ENCODE measurements at regions not wholly inside any gene's neighbourhood (a gene's known extent, or its start where the extent isn't known, plus 50 kb on each side); places are given as distances from the start of the nearest gene placed in this dataset.

DNA sequence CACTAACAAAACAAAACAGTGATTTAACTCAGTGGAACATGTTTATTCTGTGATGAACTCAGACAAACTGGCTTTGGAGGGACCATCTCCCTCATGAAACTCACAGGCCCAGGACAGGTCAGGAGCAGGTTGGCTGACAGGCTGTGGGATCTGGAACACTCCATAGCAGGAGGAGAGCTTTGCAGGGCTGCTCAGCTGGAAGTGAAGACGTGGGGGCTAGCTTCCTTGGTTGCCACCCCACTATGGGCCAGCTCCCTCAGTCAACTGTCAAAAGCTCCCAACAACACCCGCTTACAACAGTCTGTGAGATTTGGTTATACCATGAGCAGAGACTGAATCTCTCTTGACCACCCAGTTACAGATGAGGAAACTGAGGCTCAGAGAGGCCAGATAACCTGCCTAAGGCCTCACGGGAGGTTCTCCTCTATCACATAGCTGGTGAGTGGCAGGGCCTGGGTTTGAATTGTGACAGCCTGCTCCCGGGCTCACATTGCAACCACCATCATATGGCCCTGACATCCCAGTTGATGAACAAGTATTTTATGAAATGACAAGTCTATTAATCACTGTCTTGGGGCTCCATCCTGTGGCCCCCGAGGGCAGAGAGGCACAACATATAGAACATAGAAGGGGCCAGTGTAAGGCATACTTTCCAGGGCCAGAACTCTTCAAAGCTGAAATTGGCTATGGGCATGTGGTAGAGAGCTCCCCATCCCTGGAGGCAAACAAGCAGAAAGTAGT is 473.4 kb downstream of the MN1 start:
- no peak for DNase-seq

GRCh38 chr22:27329131-27329850 is 472.3 kb downstream of the MN1 start:
- no peak for DNase-seq

DNA sequence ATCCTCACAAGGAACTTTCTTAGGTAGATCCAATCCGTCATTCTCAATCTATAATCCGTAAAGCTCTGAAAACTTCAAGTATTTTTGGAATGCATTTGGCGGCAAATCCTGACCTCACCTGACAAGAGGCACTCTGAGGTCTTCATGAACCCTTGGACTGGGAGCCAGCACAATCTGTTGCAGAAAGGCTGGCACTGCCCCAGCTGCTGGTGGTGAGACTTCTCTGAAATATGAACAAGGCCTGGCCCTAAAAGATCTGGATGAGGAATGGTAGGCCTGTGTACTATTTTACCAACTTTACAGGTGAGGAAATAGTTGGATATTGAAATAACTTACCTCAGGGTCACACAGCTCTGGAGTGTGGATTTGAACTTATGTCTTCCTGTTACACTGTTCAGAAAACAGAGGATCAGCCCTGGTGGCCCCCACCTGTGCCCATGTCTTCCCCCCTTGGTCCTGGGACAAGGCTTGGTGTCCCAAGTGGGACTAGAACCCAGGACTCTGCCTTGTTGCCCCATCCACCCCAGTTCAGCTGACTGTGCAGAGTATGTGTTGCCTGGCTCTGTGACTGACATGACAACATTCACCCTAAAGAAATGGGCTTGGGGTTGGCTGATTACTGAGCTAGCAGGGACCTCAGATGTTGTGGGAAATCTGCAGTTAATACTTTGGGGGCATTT is 471.4 kb downstream of the MN1 start:
- no peak for DNase-seq

DNA sequence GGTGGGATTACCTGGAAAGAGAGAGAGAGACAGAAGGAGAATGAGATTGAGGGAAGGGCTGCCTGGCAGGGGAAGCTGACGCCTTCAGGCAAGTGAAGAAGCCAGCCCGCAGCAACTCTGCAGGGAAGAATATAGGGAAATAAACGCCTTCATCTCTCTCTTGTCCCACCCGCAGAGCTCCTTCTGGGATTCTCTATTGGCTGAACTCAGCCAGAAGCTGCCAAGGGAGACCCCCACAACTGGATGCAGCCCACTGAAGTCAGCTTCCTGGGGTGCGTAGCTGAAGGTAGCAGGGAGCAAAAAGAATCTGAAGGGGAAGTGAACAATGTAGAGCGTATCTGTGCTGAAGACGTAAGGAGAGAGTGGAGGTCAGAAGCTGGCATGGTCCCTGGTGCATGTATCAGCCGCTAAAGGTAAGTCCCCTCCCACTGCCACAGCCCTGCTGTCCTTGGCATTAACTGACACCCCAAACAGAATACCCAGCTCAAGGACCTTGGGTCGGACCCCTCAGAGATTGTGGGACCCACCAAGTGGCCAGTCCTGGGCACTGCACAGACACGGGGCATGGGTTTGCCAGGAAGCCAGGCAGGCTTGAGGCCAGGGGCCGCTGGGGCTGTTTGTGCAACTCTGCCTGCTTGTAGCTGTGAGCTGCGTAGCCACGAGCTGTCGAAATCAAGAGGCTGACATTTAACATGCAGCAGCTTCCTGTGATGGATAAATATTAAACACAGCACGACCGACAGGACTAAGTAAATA is 469.9 kb downstream of the MN1 start:
- DNase-seq, result no peak

DNA sequence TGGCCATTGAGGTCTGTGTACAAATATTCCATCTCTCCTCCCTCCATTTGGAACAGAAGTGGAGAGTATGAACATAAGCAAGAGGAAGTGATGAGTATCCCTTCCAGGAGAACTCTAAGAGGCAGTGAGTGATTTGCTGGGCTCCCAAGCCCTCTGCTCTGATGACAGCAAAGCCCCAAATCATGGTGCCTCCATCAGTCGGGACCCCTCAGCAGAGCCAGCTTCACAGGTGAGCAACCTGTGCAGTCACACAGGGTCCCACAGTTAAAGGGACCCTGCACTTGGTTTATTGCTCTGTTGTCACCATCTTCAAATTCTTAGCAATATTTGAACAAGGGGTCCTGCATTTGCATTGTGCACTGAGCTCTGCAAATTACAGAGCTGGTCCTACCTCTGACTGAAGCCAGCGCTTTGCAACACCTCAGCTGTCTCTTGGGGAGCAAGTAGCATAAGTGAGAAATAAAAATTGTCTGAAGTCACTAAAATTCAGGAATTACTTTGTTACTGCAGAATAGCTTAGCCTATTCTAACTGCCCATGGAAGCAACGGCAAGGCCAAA is 466.4 kb downstream of the MN1 start:
- no peak for DNase-seq

DNA sequence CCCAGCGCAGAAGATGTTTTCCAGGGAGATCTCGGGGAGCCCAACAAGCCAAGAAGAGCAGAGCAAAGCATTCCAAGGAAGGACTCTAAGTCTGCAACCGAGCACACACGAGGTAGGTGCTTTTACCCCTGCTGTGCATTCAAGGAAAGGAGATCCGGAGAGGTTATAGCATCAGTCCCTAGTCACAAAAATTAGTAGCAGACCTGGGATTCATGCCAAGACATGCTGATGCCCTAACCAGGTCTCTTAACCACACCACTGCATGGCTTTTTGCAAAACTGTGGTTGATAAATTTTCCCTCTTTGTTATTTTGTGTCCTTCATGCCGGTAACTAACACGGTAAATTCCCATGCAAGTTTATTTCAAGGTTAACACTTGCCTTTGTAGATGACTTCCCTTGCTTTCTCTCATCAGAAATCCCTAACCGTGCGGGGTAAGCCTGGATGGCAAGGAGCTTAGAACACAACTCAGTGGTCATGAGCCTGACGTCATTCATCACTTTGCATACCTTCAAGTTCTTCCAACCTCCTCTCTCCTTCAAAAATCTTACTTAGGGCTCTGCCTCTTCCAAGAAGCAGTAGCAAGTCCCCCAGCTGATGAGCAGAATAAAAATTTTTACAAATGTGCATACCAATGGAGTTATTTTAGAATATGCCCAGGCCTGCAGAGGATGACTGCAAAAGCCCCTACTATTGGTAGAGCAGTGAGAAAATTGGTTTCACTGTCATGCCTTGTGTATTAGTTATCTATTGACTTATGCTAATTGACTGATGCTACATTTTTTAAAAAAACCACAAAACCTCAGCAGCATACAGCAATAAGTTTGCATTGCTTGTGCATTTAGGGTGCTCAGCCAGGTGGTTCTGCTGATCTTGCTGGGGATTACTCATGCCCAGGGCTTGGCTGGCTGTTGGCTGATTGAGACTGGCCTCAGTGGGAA is 465.1 kb downstream of the MN1 start:
- no peak for DNase-seq

GRCh38 chr22:27337676-27338075 is 463.9 kb downstream of the MN1 start:
- DNase-seq, result no peak

DNA sequence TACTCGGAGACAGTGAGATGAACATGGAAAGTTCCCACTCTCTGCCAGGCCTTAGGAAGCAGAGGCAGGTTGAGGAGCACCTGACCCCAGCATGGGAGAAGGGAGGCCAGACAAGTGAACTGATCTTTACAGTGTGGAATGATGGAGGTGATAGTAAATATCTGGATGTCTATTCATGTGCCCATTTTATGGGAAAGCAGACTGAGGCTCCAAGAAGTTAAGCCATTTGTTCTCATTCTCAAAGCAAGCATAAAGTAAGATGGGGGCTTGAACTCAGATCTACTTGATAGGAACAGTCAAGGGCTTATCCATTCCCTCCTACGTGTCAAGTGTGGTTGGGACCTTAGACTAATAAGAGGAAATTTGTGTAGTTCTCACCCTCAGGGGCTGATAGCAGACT is 461.5 kb downstream of the MN1 start:
- DNase-seq, result no peak

DNA sequence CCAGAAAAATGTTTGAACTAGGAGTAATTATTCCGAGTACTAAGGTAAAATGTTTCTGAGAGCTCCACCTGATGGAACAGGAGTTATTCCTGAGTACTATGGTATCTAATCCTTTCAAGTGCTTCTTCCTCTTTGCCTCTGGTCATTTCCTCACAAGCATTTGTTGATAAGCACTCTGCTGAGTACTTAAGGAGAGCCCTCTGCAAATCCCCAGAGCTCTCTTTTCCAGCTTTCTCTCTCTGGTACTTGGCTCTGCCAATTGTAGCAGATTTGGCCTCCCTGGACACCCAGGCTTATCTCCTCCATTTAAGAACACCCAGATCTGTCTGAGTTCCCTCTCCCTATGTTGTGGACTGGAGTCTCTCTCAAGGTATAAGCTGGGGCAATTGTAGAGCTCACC is 457.0 kb downstream of the MN1 start:
- DNase-seq, result no peak

DNA sequence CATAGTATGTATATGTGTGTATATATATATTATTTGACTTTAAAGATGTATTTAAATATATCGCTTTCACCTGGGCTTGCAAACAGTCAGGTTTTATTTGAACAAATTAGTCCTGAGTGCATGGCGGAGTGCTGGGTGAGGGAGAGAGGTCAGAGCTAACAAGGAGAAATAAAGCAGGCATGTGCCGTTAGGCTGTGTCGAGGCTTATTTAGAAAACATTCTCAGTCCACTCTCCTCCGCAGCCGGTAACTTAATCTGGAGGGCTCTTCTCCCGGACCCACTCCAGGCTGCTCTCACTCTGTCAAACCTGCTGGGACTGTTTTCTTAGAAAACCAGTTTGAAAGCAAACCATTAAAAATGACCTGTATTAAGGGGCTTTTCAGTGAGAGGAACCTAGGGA is 455.9 kb downstream of the MN1 start:
- DNase-seq, result no peak

DNA sequence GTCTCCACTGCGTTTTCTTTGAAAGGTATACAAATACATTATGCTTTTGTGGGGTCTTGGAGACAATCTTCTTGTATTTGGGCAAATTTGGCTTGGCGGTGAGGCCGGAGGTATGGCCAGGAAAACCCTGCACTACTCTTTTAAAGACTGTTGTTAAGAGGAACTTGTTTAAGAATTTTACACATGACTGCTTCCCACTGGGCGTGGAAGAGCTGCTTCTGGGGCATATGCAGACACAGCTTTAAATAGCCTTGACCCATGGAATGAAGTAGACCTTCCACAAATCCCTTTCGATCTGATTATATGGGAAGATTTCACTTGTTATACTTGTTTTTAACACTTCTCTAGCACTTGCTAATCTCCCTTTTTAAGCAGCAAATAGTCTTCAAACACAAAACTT is 453.6 kb downstream of the MN1 start:
- DNase-seq, result no peak

- DNase-seq, result no peak
These were observed 452.9 kb downstream of the MN1 start for GRCh38 chr22:27348634-27349033.

- no peak for DNase-seq
These were observed 452.1 kb downstream of the MN1 start for GRCh38 chr22:27349456-27349855.

- no peak for DNase-seq
These were observed 451.2 kb downstream of the MN1 start for GRCh38 chr22:27350306-27350705.

- no peak for DNase-seq
These were observed 449.1 kb downstream of the MN1 start for GRCh38 chr22:27352426-27352825.

- DNase-seq, result no peak
These were observed 443.3 kb downstream of the MN1 start for GRCh38 chr22:27358096-27358870.

DNA sequence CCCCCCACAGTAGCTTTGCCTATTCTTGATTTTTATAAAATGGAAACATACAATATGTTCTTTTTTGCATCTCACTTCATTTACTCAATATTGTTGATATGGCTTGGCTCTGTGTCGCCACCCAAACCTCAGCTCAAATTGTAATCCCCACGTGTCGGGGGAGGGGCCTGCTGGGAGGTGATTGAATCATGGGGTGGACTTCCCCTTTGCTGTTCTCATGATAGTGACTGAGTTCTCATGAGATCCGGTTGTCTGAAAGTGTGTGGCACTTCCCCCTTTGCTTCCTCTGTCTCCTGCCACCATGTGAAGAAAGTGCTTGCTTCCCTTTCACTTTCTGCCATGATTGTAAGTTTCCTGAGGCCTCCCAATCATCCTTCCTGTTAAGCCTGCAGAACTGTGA is 431.3 kb downstream of the MN1 start:
- no peak for DNase-seq

DNA sequence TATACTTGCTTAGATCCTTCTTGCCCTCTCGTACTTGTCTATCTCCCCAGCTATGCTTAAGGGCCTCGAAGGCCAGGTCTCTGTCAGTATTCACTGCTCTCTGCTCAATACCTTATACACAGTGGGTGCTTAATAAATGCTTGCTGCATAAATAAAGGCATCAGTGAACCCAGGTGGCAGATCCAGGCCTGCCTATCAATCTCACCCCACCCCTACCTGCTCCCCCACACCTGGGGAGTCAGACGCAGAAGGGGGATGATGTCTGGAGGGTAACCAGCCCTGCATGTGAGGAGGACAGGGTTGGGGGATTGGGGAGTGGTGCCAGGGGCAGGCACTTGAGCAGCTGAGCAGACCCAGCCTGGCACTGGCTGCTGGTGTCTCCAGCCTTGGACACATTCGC is 430.6 kb downstream of the MN1 start:
- no peak for DNase-seq

DNA sequence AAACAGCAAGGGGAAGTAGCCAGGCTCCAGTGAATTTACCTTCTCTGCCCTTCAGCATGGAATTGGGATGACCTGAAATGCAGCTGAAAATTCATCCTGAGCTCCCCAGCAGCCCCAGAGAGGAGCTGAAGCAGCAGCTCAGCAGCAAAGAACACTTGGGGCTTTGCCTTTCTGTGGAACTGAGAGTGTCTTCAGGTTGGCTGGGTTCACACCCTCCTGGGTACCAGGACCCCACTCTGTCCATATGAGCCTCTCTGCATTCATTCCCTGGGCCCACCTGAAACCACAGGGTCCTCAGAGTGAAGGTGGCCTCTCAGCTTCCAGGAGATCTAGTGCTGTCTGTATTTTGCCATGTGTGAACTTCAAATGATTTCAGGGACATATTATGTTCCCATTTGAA is 429.2 kb downstream of the MN1 start:
- DNase-seq, result no peak

DNA sequence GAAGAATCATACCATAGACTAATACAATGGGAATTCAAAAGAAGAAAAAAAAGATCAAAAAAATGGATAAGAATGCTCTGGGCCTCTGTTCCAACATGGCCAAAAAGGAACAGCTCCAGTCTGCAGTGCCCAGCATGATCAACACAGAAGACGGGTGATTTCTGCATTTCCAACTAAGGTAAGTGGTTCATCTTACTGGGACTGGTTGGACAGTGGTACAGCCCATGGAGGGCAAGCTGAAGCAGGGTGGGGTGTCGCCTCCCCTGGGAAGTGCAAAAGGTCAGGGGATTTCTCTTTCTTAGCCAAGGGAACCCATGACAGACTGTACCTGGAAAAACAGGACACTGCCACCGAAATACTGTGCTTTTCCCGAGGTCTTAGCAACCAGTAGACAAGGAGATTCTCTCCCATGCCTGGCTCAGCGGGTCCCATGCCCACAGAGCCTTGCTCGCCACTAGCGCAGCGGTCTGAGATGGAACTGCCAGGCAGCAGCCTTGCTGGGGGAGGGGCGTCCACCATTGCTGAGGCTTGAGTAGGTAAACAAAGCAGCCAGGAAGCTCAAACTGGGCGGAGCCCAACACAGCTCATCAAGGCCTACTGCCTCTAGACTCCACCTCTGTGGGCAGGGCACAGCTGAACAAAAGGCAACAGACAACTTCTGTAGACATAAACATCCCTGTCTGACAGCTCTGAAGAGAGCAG is 428.4 kb downstream of the MN1 start:
- no peak for DNase-seq

Measured in hindlimb muscle (tissue), 1 donor.